IPS DF 4.7 (cell line): ENCODE measurements at regions not wholly inside any gene's neighbourhood (a gene's known extent, or its start where the extent isn't known, plus 50 kb on each side); places are given as distances from the start of the nearest gene placed in this dataset.
"Not testable (repeated sequence)": the region's sequence is repeated elsewhere in the genome, so short reads cannot be mapped to it uniquely, and the experiment has no call there.

Experiments used
- DNase-seq: peaks from one replicate; pipeline ENCODE4 v3.0.0-alpha.2; 2013; ENCODE audit warnings: low spot score; ENCODE audit errors: extremely low read depth

- DNase-seq, result no peak
These were observed 199.7 kb downstream of the ADCYAP1 start for GRCh38 chr18:1104181-1104881.

GRCh38 chr18:1124495-1124894 lies 219.8 kb downstream of the ADCYAP1 start:
- DNase-seq, result no peak

DNA sequence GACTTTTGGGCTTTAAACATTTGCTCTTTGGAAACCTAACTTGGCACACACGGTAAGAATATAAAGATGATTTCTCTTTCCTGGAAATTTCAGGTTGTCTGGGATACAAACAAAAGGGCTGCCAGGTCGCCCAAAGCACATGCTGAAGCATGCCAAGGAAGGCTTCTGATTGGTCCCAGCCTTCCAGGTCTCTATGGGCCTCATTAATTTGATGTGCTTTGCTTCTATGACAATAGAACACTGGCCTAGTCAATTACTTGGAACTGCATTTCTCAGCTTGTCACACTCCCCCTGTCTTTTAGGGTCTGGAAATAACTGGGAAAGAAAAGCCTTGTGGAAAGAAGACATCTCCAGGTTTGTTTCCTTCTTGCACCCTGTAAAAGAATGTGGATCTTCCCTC lies 228.9 kb downstream of the ADCYAP1 start:
- no peak for DNase-seq

DNA sequence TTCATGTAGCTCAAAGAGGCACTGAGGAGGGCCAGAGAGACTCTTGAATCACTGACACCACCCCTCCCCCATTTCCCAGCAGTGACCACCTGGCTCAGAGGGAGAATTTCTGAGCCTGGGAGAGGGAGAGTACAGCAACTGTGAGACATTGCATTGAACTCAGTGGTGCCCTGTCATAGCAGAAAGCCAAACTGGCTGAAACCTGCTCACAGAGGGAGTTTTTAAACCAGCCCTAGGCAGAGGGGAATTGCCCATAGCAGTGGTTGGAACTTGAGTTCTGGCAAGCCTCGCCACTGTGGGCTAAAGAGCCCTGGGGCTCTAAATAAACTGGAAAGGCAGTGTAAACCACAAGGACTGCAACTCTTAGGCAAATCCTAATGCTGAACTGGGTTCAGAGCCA lies 243.1 kb downstream of the ADCYAP1 start:
- DNase-seq, result no peak

DNA sequence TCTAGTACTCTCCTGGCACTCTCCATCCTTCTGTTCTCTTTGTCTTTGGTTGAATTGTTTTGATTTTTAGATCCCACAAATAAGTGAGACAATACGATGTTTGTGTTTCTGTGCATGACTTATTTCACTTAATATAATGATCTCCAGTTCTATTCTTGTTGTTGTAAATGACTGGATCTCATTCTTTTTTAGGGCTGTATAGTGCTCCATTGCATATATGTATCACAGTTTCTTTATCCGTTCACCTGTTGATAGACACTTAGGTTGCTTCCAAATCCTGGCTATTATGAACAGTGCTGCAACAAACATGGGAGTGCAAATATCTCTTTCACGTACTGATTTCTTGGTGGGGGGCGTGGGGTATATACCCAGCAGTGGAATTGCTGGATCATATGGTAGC lies 245.0 kb downstream of the ADCYAP1 start:
- no peak for DNase-seq

DNA sequence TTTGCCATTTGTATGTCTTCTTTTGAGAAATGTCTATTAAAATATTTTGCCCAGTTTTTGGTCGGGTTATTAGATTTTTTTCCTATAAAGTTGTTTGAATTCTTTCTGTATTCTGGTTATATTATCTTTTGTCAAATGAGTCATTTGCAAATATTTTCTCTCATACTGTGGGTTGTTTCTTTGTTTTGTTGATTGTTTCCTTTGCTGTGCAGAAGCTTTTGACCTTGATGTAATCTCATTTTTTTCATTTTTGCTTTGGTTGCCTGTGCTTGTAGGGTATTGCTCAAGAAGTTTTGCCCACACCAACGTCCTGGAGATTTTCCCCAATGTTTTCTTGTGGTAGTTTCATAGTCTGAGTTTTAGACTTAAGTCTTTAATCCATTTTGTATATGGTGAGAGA lies 245.7 kb downstream of the ADCYAP1 start:
- no peak for DNase-seq

GRCh38 chr18:1152958-1153357 lies 248.3 kb downstream of the ADCYAP1 start:
- DNase-seq, result not testable (repeated sequence)

DNA sequence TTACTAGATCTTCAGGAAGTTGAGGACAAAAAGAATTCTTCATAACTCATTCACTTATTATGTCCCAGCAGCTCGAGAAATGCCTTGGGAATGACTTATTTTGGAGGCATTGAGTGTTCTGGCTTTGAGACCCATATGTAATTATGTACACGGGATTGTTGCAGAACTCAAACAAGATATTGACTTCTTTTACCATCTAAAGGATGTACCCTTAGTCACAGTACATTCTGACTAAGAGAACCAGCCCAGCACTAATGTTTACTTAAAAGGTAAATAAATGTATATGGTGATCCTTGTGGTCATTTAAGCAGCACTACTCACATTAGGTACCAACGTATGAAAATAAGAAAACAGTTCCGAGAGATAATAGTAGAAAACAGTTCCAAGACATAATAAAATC lies 268.9 kb downstream of the ADCYAP1 start:
- DNase-seq, result no peak

- DNase-seq, result no peak
These were observed 272.6 kb downstream of the ADCYAP1 start for GRCh38 chr18:1177232-1177631.

- DNase-seq, result no peak
These were observed 286.7 kb downstream of the ADCYAP1 start for GRCh38 chr18:1191341-1191740.

DNA sequence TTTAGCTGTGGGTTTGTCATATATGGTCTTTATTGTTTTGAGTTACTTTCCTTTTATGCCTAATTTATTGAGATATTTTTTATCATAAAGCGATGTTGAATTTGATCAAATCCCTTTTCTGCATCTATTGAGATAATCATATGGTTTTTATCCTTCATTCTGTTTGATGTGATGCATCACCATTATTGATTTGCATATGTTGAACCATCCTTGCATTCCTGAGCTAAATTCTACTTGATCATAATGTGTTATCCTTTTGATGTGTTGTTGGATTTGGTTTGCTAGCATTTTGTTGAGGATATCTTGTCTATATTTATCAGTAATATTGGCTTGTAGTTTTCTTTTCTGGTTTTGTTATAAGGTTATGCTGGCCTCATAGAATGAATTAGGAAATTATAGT lies 308.5 kb downstream of the ADCYAP1 start:
- no peak for DNase-seq

- DNase-seq, result no peak
These were observed 318.2 kb downstream of the ADCYAP1 start for GRCh38 chr18:1222880-1223279.

DNA sequence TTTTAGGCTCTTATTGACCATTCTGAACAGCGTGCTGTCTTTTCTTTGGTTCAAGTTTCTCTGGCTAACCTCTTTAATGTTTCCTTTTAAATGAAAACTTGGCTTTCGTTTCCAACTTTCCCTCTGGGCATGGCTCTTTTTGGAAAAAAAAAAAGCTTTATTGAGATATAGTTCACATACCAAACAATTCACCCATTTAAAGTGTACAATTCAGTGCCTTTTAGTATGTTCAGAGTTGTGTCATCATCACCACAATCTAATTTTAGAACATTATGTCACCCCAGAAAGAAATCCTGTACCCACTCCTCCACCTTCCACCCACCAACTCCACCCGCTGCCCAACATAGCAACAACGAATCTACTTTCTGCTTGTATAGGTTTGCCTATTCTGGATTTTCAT lies 322.4 kb downstream of the ADCYAP1 start:
- DNase-seq, result no peak

DNA sequence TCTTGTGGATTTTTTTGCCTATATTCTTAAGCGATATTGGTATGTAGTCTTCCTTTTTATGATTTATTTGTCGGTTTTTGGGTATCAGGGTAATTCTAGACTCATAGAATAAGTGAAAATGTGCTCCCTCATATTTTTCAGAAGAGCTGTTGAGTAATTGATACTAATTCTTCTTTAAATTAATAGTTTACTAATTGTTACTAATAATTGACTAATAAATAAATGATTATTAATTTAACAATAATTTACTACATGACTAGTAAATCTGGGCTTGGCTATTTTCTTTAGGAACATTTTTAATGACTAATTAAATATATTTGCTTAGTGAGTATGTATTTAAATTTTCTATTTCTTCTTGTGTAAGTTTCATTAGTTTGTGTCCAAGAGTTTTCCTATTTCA lies 325.0 kb downstream of the ADCYAP1 start:
- no peak for DNase-seq

DNA sequence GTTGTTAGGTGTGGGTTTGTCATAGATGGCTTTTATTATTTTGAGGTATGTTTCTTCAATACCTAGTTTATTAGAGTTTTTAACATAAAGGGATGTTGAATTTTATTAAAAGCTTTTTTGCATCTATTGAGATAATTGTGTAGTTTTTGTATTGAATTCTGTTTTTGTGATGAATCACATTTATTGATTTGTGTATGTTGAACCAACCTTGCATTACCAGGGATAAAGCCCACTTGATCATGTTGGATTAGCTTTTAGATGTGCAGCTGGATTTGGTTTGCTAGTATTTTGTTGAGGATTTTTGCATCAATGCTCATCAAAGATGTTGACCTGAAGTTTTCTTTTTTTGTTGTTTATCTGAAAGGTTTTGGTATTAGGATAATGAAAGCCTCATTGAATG lies 328.2 kb downstream of the ADCYAP1 start:
- DNase-seq, result no peak

DNA sequence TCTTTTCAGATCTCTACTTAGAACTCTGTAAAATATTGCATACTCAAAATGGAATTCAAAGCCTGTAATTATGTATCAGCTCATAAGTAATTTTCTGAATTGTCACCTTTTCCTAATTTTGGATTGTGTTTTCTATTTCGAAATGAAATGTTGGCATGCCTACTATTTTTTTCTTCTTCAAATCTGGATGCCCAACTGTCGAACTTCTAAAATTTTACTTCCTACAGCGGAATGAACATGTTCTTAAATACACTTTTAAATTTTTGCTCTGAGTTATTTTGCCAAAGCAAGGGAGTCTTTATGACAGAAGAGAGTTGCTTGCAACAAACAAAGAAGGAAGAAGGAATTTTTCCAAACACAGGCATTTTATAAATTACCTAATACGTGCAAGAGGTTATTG lies 336.0 kb downstream of the ADCYAP1 start:
- DNase-seq, result no peak

- DNase-seq, result no peak
These were observed 339.9 kb downstream of the ADCYAP1 start for GRCh38 chr18:1244397-1245122.

- no peak for DNase-seq
These were observed 342.2 kb downstream of the ADCYAP1 start for GRCh38 chr18:1246827-1247226.

DNA sequence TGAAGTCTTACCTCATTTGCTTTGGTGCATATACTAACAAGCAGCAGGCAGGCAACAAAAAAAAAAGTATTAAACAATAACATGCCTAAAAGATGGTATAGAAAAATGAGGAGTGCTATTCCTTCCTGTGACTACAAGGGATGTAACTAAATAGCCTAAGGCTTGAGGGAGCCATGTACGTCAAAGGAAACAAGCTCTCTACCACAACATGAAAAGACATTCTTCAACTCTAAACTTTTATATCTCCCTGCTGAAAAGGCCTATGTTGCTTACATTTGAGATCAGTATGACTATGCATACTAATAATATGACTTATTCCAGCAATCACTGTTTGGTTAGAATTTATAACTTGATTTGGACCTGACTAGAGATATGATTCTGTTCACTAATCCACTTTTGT lies 347.9 kb downstream of the ADCYAP1 start:
- DNase-seq, result no peak

DNA sequence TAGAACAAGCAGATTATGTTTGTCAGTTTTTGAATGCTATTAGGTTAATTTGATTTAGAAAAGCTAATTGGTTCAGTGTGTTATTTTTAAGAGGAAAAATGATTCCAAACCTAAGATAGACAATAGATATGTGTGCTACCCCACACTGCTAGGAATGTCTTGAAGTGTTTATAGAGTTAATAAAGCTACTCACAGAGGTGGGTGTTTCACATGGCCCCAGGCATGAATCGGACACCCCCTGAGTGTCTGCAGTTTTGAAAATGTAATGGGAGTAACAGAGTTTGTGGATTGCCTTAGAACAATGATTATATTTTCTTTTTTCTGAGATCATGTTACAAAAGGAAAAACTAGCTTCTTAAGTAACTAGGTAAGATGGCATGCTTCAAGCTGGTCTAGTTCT lies 348.3 kb downstream of the ADCYAP1 start:
- DNase-seq, result no peak

DNA sequence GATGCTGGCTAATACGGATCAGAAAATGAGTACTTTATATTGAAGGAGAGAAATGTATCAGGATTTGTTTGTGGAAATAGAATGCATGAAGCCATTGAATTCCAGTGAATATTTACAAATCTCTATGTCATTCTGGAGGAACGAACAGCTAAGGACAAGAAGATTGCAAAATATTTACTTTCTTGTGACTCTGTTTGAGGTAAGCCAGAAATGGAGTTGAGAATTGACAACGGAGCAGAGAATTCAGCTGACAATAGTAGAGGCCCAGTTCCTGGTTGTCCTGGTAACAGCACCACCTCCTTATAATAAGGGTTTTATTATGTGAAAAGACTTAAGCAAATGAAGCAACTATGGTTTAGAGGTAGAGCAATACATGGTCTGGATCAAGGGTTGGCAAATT lies 349.2 kb downstream of the ADCYAP1 start:
- DNase-seq, result no peak

GRCh38 chr18:1261054-1261453 lies 356.4 kb downstream of the ADCYAP1 start:
- no peak for DNase-seq

DNA sequence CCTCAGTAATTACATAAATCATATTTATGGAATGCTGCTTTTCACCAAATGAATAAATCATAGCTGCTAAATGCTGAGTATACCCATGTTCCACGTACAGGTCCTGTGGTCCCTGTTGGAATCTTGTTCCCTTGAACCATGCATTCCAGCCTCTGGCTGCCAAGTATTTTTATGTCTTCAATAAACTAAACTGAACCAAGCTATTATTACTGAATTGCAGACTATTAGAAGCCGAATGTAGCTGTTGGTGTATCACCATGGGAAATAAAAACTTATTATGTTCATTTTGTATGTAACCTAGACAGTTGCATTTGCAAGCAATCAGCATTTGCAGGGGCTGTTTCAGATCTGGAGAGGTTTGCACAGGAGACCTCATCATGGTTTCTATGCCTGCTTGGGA lies 362.4 kb downstream of the ADCYAP1 start:
- DNase-seq, result no peak
